ENCODE measurements at regions not wholly inside any gene's neighbourhood (a gene's known extent, or its start where the extent isn't known, plus 50 kb on each side); places are given as distances from the start of the nearest gene placed in this dataset.

DNA sequence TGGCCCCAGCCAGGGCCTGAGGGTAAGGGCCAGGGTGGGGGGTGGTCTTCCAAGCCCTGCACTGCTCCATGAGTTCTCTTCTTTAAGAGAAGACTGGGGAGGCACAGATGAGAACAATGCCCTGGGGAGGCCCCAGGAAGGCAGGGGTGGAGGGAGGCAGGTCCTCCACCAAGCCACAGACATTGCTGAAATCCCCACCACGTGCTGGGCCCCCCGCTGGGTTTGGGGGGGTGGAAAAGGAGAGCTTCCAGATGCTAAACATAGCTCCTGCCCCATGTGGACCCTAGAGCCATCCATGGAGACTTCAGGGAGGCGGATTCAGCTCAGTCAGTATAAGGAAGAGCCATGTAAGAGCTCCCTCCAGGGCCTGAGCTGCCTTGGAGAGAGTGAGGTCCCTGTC, 157.8 kb upstream of the LINGO1 start:
- H3K4me1 ChIP-seq (ENCODE audit: control insufficient read depth in 2 of 2, insufficient read depth in 2 of 2, low read length in 1 of 2), result no peaks in the 10 kb centered on the region
- no peaks in the 10 kb centered on the region for H3K9me3 ChIP-seq (ENCODE audit: control insufficient read depth in 2 of 2, insufficient read depth in 1 of 2, low read depth in 1 of 2, low read length in 1 of 2)
- no peaks in the 10 kb centered on the region for H3K27me3 ChIP-seq (ENCODE audit: control insufficient read depth in 1 of 2, insufficient read depth in 2 of 2, low read length in 2 of 2)
- no peak overlapping the region for H3K27ac ChIP-seq (ENCODE audit: low read depth in 2 of 2, low read length in 1 of 2)
- H3K4me3 ChIP-seq (ENCODE audit: low read depth in 1 of 2, low read length in 2 of 2), result no peak overlapping the region
- WGBS, 2 donors, result 43 to 58% methylated on average over 3 of the region's 3 CpGs
- no peaks in the 10 kb centered on the region for H3K36me3 ChIP-seq (ENCODE audit: control insufficient read depth in 2 of 2, insufficient read depth in 2 of 2, low read length in 1 of 2)

DNA sequence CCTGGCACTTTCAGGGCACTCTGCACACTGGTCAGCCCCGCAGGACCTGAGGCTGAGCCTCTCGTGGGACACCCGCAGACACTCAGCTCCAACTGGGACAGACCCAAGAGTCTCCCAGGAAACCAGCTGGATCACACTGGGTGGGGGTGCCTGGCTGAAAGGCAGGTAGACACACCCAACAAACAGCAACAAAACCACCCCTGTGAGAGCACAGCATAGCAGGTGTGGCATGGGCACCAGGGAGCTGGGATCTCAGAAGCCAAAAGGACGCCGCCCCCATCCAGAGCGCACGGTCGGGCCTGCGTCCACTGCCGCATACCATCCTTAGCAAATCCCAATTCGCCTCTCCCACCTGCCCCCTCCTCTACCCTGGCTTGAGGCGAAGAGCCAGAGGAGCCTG, 154.2 kb upstream of the LINGO1 start:
- Histone ChIP-seq H3K4me1 (ENCODE audit: control insufficient read depth in 2 of 2, insufficient read depth in 2 of 2, low read length in 1 of 2) (no peaks in the 10 kb centered on the region), H3K9me3 (ENCODE audit: control insufficient read depth in 2 of 2, insufficient read depth in 1 of 2, low read depth in 1 of 2, low read length in 1 of 2) (peaks cover 0 to 4% of the 10 kb centered on the region in 2 donors), H3K36me3 (ENCODE audit: control insufficient read depth in 2 of 2, insufficient read depth in 2 of 2, low read length in 1 of 2) (no peaks in the 10 kb centered on the region), H3K27ac (ENCODE audit: low read depth in 2 of 2, low read length in 1 of 2) (no peak overlapping the region), H3K4me3 (ENCODE audit: low read depth in 1 of 2, low read length in 2 of 2) (no peak overlapping the region), H3K27me3 (ENCODE audit: control insufficient read depth in 1 of 2, insufficient read depth in 2 of 2, low read length in 2 of 2) (no peaks in the 10 kb centered on the region)
- 62 to 71% methylated on average over 12 of the region's 12 CpGs for WGBS, 2 donors

DNA sequence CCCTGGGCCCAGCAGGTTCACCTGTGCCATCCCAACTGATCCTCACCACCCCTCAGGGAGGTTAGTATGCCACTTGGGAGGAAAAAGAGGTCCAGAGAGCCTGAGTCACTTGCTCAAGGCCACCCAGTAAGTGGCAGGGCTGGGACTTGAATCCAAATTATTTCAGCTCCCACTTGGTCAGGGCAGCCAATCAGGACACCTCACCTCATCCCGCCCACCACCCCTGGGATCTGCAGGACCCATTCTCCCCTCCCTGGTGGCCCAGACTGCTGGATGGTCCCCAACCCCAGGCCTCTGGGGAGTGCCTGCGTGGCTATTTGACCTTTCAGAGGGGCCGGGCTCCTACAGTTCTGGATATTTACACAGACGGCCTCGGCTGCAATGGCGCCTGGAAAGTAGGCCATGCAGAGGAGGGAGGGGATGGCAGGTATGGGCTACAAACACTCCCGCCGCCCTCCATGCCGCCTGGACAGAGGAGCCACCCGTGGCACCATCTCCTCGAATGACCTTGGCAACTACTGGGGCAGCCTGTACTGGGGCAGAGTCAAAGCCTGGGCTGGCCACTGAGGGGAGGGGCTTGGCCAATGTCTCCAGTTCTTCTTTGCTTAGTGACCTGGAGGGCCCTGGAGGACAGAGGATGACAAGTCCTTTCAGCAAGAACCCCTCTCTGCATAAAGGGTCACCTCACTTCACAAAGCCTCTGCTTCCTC, 153.6 kb upstream of the LINGO1 start:
- Histone ChIP-seq H3K4me1 (ENCODE audit: control insufficient read depth in 2 of 2, insufficient read depth in 2 of 2, low read length in 1 of 2) (no peaks in the 10 kb centered on the region), H3K27me3 (ENCODE audit: control insufficient read depth in 1 of 2, insufficient read depth in 2 of 2, low read length in 2 of 2) (no peaks in the 10 kb centered on the region), H3K4me3 (ENCODE audit: low read depth in 1 of 2, low read length in 2 of 2) (no peak overlapping the region), H3K27ac (ENCODE audit: low read depth in 2 of 2, low read length in 1 of 2) (no peak overlapping the region), H3K36me3 (ENCODE audit: control insufficient read depth in 2 of 2, insufficient read depth in 2 of 2, low read length in 1 of 2) (no peaks in the 10 kb centered on the region), H3K9me3 (ENCODE audit: control insufficient read depth in 2 of 2, insufficient read depth in 1 of 2, low read depth in 1 of 2, low read length in 1 of 2) (peaks cover 0 to 4% of the 10 kb centered on the region in 2 donors)
- 69 to 74% methylated on average over 11 of the region's 11 CpGs for WGBS, 2 donors

DNA sequence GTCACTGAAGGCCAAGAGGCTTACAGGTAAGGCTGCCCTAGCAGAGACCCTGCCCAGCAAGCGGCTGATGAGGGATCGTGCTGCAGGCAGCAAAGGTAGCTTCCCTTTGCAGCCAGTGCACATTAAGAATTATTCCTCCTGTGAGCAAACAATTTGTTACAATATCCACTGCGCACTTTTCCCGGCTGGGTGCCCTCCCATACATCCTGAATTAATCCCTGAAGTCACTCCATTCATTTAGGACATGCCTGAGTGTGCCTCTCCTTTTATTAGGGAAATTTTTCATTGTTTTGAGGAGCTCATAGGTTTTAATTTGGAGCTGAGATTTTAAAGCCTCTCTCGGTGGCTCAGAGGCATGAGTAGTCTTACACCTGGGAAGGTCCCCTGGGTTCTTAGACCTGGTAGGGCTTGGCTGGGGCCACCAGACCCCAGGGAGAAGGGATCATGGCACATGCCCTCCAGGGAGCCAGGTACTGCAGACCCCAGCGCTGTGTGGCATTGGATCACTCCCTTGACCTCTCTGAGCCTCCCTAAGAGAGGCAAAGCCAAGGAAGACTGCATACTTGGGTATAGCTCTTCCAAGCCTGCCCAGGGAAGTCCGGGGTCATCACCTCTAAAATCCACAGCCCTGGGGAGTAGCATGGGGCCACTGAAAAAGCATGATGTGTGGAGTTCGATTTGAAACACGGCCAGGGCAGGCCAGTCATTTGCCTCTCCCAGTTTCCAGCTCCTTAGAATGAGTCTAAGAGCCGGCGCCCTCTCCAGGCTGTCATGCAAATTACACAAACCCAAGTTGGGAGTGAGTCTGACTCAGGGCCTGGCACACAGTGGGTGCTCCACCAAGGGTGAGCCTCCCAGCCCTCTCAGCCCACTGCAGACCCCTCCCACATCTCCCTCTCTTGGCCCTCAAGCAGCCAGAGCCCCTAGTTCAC, 151.9 kb upstream of the LINGO1 start:
- Histone ChIP-seq H3K36me3 (ENCODE audit: control insufficient read depth in 2 of 2, insufficient read depth in 2 of 2, low read length in 1 of 2) (no peaks in the 10 kb centered on the region), H3K4me1 (ENCODE audit: control insufficient read depth in 2 of 2, insufficient read depth in 2 of 2, low read length in 1 of 2) (no peaks in the 10 kb centered on the region), H3K4me3 (ENCODE audit: low read depth in 1 of 2, low read length in 2 of 2) (no peak overlapping the region), H3K27me3 (ENCODE audit: control insufficient read depth in 1 of 2, insufficient read depth in 2 of 2, low read length in 2 of 2) (no peaks in the 10 kb centered on the region), H3K27ac (ENCODE audit: low read depth in 2 of 2, low read length in 1 of 2) (no peak overlapping the region), H3K9me3 (ENCODE audit: control insufficient read depth in 2 of 2, insufficient read depth in 1 of 2, low read depth in 1 of 2, low read length in 1 of 2) (peaks cover 3 to 6% of the 10 kb centered on the region in 2 donors)
- WGBS, 2 donors, result 40 to 41% methylated on average over 11 of the region's 11 CpGs

DNA sequence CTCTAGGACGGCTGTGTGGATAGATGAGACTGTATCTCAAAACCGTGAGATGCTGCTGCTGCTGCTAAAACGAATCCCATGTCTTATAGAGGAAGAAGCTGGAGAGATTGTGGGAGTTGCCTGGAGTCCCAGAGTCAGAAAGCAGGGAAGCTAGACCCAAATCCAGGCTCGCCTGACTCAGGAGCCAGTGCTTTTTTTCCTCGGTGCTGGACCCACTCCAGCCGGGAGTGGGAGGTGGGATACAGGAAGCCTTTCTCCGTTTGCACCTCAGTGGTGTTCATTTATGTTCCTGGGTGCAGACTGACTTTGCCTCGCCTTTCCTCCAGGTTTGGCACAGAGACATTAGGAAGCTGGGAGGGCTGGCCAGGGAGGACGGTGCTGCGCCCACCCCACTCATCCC, 150.9 kb upstream of the LINGO1 start:
- H3K27me3 ChIP-seq (ENCODE audit: control insufficient read depth in 1 of 2, insufficient read depth in 2 of 2, low read length in 2 of 2), result no peaks in the 10 kb centered on the region
- peaks cover 3 to 6% of the 10 kb centered on the region in 2 donors for H3K9me3 ChIP-seq (ENCODE audit: control insufficient read depth in 2 of 2, insufficient read depth in 1 of 2, low read depth in 1 of 2, low read length in 1 of 2)
- no peaks in the 10 kb centered on the region for H3K36me3 ChIP-seq (ENCODE audit: control insufficient read depth in 2 of 2, insufficient read depth in 2 of 2, low read length in 1 of 2)
- no peak overlapping the region for H3K27ac ChIP-seq (ENCODE audit: low read depth in 2 of 2, low read length in 1 of 2)
- no peaks in the 10 kb centered on the region for H3K4me1 ChIP-seq (ENCODE audit: control insufficient read depth in 2 of 2, insufficient read depth in 2 of 2, low read length in 1 of 2)
- no peak overlapping the region for H3K4me3 ChIP-seq (ENCODE audit: low read depth in 1 of 2, low read length in 2 of 2)
- WGBS, 2 donors, result 35 to 39% methylated on average over 10 of the region's 10 CpGs

DNA sequence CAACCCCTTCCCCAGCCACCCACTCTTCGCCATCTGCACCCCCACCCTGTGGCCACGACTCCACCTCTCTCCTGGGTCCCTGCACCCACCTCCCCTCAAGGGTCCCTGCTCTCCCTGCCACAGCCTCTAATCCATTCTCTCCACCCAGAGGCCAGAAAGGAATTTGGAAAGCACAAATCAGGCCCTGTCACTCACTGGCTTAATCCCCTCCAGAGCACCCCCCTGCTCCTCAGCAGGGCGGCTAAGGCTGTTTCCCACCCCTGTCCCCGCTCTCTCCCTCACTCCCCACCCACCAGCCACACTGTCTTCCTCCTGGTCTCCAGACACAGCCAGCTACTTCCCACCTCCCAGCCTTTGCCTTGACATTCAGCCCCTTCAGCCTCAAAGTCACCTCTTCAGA, 150.0 kb upstream of the LINGO1 start:
- Histone ChIP-seq H3K9me3 (ENCODE audit: control insufficient read depth in 2 of 2, insufficient read depth in 1 of 2, low read depth in 1 of 2, low read length in 1 of 2) (peaks cover 3 to 6% of the 10 kb centered on the region in 2 donors), H3K4me3 (ENCODE audit: low read depth in 1 of 2, low read length in 2 of 2) (no peak overlapping the region), H3K27me3 (ENCODE audit: control insufficient read depth in 1 of 2, insufficient read depth in 2 of 2, low read length in 2 of 2) (no peaks in the 10 kb centered on the region), H3K36me3 (ENCODE audit: control insufficient read depth in 2 of 2, insufficient read depth in 2 of 2, low read length in 1 of 2) (no peaks in the 10 kb centered on the region), H3K27ac (ENCODE audit: low read depth in 2 of 2, low read length in 1 of 2) (no peak overlapping the region), H3K4me1 (ENCODE audit: control insufficient read depth in 2 of 2, insufficient read depth in 2 of 2, low read length in 1 of 2) (no peaks in the 10 kb centered on the region)
- WGBS, 2 donors, result 87% methylated on average over 4 of the region's 4 CpGs

DNA sequence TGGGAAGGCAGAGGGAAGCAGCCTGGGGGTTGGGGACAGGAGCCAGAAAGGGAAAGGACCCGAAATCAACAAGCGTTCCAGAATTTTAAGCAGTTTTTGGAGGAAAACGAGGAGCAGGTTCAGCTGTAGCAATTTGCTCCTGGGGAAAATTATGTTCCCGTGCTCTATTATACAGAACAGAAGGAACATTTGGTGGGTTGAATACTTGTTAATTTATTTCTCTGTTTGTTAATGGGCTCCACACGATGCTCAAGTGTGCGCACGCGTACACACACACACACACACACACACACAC, 149.2 kb upstream of the LINGO1 start:
- 78 to 79% methylated on average over 8 of the region's 8 CpGs for WGBS, 2 donors
- Histone ChIP-seq H3K9me3 (ENCODE audit: control insufficient read depth in 2 of 2, insufficient read depth in 1 of 2, low read depth in 1 of 2, low read length in 1 of 2) (peaks cover 3 to 6% of the 10 kb centered on the region in 2 donors), H3K36me3 (ENCODE audit: control insufficient read depth in 2 of 2, insufficient read depth in 2 of 2, low read length in 1 of 2) (no peaks in the 10 kb centered on the region), H3K27ac (ENCODE audit: low read depth in 2 of 2, low read length in 1 of 2) (no peak overlapping the region), H3K4me1 (ENCODE audit: control insufficient read depth in 2 of 2, insufficient read depth in 2 of 2, low read length in 1 of 2) (no peaks in the 10 kb centered on the region), H3K4me3 (ENCODE audit: low read depth in 1 of 2, low read length in 2 of 2) (no peak overlapping the region), H3K27me3 (ENCODE audit: control insufficient read depth in 1 of 2, insufficient read depth in 2 of 2, low read length in 2 of 2) (no peaks in the 10 kb centered on the region)

DNA sequence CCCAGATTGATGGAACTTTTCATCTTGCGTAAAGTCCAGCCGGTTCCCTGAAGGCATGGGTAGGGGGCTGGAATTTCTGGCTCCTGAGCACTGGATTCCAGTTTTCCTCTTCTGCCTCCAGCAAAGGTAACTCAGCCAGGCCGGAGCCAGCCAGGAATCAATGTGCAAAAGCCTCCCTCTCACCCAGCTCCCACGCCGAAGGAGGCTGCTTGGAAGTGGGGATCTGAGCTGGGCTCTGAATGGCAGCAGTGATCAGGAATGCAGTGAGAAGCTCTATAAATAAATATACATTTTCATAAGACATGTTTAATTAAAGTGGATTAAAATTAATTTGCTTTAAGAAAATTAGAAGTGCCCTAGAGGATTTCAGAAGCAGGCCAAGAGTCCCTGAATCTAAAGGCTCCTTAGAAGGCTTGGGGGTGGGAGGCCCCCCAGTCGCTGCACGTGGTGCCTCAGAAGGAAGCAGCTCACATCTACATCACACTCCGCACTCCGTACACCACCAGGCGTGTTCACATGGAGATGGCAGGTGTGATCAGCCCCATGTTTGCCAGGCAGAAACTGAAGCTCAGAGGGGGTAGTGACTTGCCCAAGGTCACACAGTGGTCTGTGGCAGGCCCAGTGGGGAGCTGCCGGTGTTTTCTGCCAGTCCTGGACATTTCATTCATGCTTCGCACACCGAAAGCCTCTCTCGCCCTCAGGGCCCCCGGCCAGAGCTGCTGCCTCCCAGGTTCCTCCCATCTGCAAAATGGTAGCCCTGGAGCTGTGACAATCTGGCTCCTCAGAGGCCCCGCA, 148.6 kb upstream of the LINGO1 start:
- Histone ChIP-seq H3K4me3 (ENCODE audit: low read depth in 1 of 2, low read length in 2 of 2) (no peak overlapping the region), H3K4me1 (ENCODE audit: control insufficient read depth in 2 of 2, insufficient read depth in 2 of 2, low read length in 1 of 2) (no peaks in the 10 kb centered on the region), H3K36me3 (ENCODE audit: control insufficient read depth in 2 of 2, insufficient read depth in 2 of 2, low read length in 1 of 2) (no peaks in the 10 kb centered on the region), H3K9me3 (ENCODE audit: control insufficient read depth in 2 of 2, insufficient read depth in 1 of 2, low read depth in 1 of 2, low read length in 1 of 2) (peaks cover 3 to 6% of the 10 kb centered on the region in 2 donors), H3K27me3 (ENCODE audit: control insufficient read depth in 1 of 2, insufficient read depth in 2 of 2, low read length in 2 of 2) (no peaks in the 10 kb centered on the region), H3K27ac (ENCODE audit: low read depth in 2 of 2, low read length in 1 of 2) (no peak overlapping the region)
- 83 to 90% methylated on average over 16 of the region's 16 CpGs for WGBS, 2 donors

DNA sequence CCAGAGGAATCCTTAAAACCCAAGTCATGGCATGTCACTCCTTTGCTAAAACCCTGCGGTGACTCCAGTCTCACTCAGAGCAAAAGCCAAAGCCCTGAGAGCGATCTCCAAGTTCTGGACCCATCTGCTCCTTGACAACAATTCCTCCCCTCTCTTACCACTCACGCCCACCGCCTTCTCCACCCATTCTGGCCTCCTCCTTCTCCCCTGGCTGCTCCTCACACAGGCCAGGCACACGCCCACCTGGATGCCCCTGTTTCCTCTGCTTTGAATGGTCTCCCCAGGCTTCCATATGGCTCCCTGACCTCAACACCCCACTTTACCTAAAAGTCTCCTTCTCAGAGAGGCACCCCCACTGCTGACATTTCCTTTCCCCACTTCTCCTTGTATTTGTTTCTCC, 146.1 kb upstream of the LINGO1 start:
- Histone ChIP-seq H3K27ac (ENCODE audit: low read depth in 2 of 2, low read length in 1 of 2) (no peak overlapping the region), H3K36me3 (ENCODE audit: control insufficient read depth in 2 of 2, insufficient read depth in 2 of 2, low read length in 1 of 2) (no peaks in the 10 kb centered on the region), H3K27me3 (ENCODE audit: control insufficient read depth in 1 of 2, insufficient read depth in 2 of 2, low read length in 2 of 2) (no peaks in the 10 kb centered on the region), H3K9me3 (ENCODE audit: control insufficient read depth in 2 of 2, insufficient read depth in 1 of 2, low read depth in 1 of 2, low read length in 1 of 2) (peaks cover 3 to 6% of the 10 kb centered on the region in 2 donors), H3K4me1 (ENCODE audit: control insufficient read depth in 2 of 2, insufficient read depth in 2 of 2, low read length in 1 of 2) (no peaks in the 10 kb centered on the region), H3K4me3 (ENCODE audit: low read depth in 1 of 2, low read length in 2 of 2) (no peak overlapping the region)
- 88 to 89% methylated on average over 5 of the region's 5 CpGs for WGBS, 2 donors

Data from esophagus (tissue), 2 donors.